Muscle of back (tissue), 3 donors: ENCODE measurements at regions not wholly inside any gene's neighbourhood (a gene's known extent, or its start where the extent isn't known, plus 50 kb on each side); places are given as distances from the start of the nearest gene placed in this dataset.

ENCODE experiments used
- DNase-seq, 3 donors: peaks; one replicate each; pipeline versions ENCODE4 v3.0.0 to v3.0.0-alpha.2; 2013

DNA sequence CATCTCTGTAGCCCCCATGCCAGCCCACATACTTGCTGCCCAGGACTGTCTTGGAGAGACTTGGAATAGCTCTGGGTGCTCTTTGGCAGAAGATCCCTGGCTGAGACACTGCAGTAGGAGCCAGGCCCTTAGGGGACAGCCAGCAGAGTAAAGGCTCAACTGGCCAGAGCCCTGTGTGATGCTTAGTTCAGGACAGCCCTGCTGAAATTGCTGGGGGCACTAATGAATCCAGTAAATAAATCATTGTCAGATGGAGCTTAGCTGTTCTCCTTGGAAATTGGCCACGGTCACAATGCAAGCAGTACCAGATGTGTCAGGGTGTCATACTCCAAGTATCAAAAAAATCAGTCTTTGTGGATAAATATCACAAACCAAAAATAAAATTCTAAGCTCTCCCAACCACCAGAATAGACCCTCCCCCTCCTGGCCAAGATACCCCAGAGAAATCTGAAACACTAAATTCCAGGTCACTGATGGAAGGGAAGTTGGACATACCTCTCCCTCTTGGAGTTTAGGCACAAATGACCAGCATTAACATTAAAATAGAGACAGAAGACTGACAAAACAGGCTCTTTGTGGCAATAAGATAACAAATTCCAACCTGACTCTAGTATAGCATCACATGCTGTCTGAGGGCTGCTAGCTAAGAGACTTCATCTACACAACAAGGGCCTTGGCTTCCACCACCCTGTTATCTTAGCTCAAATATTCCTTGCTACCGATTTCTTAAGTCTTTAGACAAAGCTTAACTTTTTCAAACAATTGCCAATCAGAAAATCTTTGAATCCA, 83.2 kb upstream of the DNAH14 start:
- DNase-seq = no peak

DNA sequence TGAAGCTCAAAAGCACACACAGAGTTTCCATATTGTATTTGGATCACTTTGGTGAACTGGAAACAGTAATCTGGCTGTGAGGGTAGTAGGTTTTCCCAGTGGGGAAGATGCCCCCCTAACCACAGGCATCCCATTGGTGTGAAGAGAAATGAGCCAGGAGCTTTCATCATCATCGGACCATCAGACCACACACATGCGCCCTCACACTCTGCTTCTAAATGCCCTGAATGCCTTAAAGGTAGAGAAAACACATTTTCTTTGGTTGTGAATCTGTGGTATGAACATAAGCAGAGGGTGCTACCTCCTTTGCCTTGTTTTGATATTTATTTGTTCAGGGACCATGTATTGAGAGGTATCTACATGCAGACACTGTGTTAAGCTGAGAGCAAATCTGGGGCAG, 79.0 kb upstream of the DNAH14 start:
- DNase-seq = no peak

GRCh38 chr1:224851210-224851847, 78.1 kb upstream of the DNAH14 start:
- DNase-seq = peak; percentile 8 to 11 (median 9)

DNA sequence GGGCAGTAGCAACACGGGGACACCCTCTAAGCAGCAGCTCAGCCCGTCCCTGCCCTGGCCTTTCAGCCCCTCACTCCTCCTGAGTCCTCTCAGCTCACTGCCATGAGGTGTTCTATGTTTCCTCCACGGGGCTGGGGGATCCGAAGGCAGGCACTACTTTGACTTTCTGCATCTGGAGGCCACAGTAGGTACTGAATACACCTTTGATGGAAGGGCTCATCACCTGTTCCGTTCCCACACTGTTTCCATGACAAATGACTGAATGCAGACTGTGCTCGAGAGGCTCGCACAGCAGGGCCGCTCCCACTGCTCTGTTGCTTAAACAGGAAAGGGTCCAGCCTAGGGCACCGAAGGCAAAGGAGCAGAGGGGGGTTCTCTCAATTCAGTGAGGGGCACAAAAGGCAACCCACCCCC, 77.6 kb upstream of the DNAH14 start:
- DNase-seq = no peak

DNA sequence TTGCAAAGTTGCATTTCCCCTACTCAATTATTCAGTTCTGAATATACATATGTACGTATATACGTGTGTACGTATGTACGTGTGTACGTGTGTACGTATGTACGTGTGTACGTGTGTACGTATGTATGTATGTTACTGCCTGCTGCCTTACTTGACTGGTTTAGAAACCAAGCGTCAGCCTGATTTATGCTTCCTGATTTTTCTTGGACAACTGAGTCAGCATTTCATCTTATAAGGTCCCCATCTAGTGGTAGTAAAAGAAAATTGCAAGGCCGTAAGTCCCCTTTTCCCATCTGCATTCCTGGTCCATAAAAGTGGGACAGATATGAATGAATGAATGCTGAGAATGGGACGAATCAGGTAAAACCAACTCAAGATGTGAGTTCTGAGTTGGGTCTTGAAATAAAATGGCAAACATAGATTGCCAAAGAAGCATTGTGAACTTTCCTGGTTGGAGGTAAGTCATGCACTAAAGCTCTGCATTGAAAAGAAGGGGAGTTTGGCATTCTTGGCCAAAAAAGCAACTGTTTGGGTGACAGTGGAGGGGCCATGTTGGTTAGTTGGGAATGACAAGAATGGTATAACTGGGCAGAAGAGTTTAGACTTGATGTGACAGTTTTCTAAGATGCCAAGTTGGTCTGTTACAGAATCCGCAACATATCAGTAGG, 76.4 kb upstream of the DNAH14 start:
- DNase-seq = peak; percentile 26 to 66 (median 43)

DNA sequence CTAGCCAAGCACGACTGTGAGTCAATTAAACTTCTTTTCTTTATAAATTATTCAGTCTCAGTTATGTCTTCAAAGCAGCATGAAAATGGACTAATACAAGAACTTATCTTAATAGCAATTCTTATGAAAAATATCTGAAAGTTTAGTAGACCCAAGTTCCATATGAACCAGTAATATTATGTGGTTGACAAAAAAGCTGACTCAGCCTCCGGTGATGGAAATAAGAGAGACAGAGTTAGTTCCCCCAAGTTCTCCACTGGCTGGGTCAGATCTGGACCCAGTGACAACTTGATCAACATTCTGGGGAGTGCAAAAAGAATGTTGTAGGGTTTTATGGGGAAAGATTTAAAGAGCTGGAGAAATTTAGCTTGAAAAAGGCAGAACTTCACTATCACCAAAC, 72.5 kb upstream of the DNAH14 start:
- no peak for DNase-seq

- no peak for DNase-seq
These were observed 69.8 kb upstream of the DNAH14 start for GRCh38 chr1:224859651-224860050.

DNA sequence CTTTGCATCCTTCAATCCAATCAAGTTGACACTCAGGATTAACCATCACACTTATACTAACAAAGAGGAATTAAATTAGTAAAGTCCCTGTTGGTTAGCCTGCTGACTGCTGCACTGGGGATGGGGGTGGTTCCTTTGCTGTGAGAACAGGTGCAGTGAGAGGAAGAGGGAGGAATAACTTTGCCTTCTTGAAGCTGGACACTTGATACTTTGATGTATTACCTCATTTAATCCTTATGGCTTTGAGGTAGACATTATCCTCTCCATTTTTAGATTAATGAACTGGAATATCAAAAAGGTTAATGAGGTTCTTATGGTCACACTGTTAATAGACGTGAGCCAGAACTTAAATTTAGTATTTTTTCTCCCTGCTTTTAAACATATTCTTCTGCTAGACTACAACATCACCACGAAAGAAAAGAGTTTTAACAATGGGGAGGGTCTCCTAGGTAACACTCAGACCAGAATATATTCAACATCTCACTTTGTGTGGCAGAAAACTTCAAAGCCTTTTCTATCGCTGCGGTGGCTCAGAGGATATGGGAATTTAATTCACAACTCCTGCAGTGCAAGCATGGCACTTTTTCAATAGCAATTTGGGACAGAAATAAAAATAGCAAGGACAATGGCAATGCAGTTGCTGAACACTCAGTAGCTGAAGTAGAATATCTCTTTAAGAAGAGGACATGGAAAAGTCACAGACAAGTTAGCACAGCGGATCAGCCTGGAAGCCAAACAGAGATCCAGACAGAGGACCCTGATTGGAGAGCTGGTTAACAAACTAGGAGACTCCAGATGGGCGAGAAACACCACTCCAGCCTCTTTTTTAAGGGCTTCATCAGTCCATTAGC, 68.8 kb upstream of the DNAH14 start:
- DNase-seq = no peak

DNA sequence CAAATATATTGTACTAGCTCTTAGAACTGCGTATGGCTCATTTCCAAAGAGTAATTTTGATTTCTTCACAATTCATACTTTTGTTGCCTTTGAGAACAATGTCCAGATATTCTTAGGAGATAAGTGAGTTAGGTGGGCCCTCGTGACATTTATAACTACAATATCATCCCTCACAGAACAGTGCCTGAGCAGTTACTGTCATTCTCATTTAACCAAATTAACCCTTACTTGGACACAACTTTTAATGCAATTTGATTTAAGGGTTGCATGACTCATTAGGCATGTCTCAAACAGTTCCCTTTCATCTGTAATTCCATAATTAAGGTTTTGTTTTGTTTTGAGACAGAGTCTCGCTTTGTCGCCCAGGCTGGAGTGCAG, 68.1 kb upstream of the DNAH14 start:
- DNase-seq = no peak

DNA sequence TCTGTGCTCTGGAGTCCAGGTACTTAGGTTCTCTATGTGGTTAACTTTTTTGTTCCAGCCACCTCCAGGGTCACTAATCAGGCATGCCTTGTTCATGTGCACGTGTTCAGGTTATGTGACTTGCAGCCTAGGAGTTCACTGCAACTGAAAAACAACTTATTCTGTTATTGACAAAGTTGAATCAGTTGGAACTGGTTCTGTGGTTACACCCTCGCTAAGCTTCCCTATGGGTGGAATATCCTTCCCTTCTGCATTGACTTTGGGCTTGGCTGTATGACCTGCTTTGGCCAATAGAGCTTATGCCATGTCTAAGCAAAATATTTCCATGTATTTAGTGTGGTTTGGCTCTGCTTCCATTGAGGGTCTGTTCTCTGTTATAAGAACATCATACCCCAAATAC, 66.0 kb upstream of the DNAH14 start:
- no peak for DNase-seq

DNA sequence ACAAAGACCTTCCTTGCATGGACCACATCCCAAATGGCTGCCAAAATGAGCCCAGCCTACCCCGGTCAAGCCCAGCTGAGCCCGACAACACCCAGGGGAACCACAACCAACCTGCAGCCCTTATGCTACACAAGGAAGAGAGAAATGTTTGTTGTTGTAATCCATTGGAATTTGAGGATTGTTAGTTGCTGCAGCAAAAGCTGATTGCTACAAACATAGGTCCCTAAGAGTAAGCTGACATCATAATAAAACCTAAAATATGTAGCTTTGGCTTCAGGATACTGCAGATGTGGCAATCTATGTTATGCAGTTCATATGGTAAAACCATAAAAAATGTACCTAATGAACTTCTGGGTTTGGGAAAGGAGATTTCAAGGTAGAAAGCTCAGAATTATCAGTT, 65.5 kb upstream of the DNAH14 start:
- DNase-seq = no peak

- DNase-seq = no peak
These were observed 64.0 kb upstream of the DNAH14 start for GRCh38 chr1:224865510-224865909.

DNA sequence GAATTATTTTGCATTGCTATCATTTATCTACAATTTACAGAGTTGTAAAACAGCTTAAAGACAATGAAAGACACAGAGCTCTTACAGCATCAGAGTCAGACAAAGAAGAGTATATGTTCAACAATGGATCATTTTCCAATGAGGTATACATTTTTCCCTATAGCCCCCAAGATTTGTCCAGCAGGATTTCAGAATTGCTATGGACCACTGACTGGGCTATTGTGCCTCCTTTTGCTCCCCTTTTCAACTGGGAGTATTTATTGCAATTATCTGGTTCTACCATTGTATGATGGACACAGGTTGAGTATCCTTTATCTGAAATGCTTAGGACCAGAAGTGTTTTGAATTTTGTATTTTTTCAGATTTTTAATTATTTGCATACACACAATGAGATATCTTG, 62.5 kb upstream of the DNAH14 start:
- no peak for DNase-seq

GRCh38 chr1:224867715-224868114, 61.8 kb upstream of the DNAH14 start:
- DNase-seq = peak in 1 of 3 donors; percentile 2

DNA sequence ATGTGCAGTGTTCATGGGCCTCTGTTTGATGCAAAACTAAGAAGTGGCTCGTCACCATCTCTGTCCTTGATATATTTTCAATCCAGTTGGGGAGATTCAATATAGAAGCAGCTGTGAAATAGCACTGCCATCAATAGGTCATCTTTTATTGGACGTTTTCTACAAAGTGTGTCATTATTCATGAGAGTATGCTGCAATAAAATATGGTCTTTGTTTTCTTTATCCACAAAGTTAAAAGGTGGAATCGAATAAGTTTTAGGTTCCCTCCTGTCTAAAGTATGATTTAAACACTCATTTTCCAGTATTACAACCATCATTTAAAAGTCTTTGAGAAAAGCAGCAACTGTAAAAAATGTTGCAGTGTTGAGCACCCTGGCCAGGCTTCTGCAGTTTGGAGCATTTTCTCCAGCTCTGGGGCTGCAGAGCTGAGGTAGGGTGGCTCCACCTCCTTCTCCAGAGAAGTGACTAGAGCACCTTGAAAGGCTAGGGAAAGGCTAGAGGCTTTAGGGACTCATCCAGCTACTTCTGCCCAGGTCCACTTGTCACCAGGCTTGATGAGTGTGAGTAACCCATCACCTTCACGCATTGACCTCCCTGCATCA, 56.5 kb upstream of the DNAH14 start:
- no peak for DNase-seq

GRCh38 chr1:224873434-224874369, 55.8 kb upstream of the DNAH14 start:
- peak in 1 of 3 donors; percentile 4 for DNase-seq

GRCh38 chr1:224874775-224875174, 54.7 kb upstream of the DNAH14 start:
- no peak for DNase-seq

- peak in 1 of 3 donors; percentile 8 for DNase-seq
These were observed 50.2 kb upstream of the DNAH14 start for GRCh38 chr1:224879162-224879803.
